Lower leg skin (tissue), 3 donors: ENCODE measurements at regions not wholly inside any gene's neighbourhood (a gene's known extent, or its start where the extent isn't known, plus 50 kb on each side); places are given as distances from the start of the nearest gene placed in this dataset.

Experiments
- POLR2A ChIP-seq, 2 donors: fragments of 450-650 bp; IDR thresholded peaks; one replicate each; pipeline ENCODE4 v1.6.1; 2016 to 2017; ENCODE audit warnings: antibody characterized with exemption in 2 of 2, mild to moderate bottlenecking in 1 of 2, moderate library complexity in 1 of 2
- TF ChIP-seq, protein P1 (sequence below), 3 donors: fragments of 450-650 bp; IDR thresholded peaks; one replicate each; pipeline ENCODE4 v1.5.1; 2016; ENCODE audit warnings: antibody characterized with exemption in 3 of 3, mild to moderate bottlenecking in 3 of 3, moderate library complexity in 2 of 3

DNA sequence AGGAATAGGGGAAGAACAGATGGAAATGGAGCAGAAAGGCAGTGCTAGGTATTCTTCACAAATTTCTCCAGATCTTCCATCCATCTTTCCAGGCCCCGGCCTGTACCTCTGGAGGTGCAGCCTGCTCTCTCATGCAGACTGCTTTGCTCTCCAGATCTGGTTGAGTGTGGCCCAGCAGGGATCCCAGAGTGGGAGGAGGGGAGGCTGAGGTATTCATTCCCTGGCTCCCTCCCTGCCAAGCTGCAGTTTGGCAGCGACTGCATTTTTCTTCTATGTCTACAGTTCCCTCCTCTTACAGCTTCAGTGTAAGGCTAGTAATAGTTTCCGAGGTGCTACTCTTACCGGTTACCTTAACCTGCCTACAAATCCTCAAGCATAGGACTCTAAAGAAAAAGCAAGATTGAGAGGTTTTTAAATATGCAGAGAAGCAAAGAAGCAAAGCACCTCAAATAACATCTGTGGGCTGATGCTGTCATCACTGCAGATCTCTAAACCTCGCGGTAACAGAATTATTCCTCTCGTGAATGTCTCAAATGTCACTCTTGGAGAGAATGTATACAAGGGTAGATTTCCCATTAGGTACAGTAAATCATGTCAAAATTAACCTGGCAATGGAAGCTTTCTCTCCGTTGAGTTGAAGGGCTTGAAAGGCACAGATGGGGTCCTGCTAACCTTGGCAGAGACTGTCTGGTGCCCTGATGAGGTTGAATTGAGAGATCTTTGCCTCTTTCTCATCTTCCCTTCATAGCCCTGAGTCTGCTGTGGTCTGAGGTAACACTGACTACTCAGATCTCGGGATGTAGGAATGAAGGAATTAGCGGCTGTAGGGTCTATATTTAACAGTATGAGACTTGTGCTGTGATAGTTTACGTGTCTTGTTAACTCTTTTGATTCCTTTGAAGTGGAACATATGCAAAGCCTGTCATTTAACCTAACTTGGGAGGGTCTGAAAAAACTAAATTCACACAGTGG is 297.9 kb upstream of the C11orf87 start:
- no peak for TF ChIP-seq POLR2A (IDR thresholded peaks at IDR 0.05)
- TF ChIP-seq, protein P1, sequence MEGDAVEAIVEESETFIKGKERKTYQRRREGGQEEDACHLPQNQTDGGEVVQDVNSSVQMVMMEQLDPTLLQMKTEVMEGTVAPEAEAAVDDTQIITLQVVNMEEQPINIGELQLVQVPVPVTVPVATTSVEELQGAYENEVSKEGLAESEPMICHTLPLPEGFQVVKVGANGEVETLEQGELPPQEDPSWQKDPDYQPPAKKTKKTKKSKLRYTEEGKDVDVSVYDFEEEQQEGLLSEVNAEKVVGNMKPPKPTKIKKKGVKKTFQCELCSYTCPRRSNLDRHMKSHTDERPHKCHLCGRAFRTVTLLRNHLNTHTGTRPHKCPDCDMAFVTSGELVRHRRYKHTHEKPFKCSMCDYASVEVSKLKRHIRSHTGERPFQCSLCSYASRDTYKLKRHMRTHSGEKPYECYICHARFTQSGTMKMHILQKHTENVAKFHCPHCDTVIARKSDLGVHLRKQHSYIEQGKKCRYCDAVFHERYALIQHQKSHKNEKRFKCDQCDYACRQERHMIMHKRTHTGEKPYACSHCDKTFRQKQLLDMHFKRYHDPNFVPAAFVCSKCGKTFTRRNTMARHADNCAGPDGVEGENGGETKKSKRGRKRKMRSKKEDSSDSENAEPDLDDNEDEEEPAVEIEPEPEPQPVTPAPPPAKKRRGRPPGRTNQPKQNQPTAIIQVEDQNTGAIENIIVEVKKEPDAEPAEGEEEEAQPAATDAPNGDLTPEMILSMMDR (IDR thresholded peaks at IDR 0.05) = no peak
